Right lobe of liver (tissue), 4 donors: ENCODE measurements at regions not wholly inside any gene's neighbourhood (a gene's known extent, or its start where the extent isn't known, plus 50 kb on each side); places are given as distances from the start of the nearest gene placed in this dataset.

Experiments used
- POLR2A ChIP-seq: fragments of 450-650 bp; IDR thresholded peaks from one replicate; pipeline ENCODE4 v1.6.1; 2017; ENCODE audit warnings: antibody characterized with exemption, mild to moderate bottlenecking
- TF ChIP-seq, protein P1 (sequence below), 4 donors: fragments of 200-600 bp in 3 of 4; fragments of 450-650 bp in 1 of 4; IDR thresholded peaks; one replicate each; pipeline versions ENCODE4 v1.5.1 to v1.8.0; 2016 to 2022; ENCODE audit warnings: antibody characterized with exemption in 4 of 4, mild to moderate bottlenecking in 2 of 4
- donor health status: DM: no; HTN: no; CAD: no.
- donor health status: DM: no; HTN: no; CAD: no.
- donor health status: DM: no; HTN: yes; CAD: no.

DNA sequence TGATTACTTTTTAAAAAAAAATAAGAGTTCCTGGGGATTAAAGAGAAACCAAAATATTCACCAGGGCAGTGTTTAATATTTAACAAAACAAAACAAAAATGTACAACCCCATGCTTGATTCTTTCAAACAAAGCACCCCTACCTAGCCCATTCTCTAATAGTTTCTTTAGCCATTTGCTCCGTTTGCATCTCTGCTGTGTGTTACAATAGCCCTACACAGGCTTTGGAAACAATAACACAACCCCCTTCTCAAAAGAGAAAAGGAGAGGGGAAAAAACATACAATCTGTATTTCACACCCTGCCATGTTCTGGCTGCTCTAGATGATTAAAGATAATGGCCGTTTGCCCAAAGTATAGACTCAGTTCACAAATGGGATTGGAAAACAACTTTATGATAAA, 302.9 kb downstream of the CPS1 start:
- TF ChIP-seq, protein P1, sequence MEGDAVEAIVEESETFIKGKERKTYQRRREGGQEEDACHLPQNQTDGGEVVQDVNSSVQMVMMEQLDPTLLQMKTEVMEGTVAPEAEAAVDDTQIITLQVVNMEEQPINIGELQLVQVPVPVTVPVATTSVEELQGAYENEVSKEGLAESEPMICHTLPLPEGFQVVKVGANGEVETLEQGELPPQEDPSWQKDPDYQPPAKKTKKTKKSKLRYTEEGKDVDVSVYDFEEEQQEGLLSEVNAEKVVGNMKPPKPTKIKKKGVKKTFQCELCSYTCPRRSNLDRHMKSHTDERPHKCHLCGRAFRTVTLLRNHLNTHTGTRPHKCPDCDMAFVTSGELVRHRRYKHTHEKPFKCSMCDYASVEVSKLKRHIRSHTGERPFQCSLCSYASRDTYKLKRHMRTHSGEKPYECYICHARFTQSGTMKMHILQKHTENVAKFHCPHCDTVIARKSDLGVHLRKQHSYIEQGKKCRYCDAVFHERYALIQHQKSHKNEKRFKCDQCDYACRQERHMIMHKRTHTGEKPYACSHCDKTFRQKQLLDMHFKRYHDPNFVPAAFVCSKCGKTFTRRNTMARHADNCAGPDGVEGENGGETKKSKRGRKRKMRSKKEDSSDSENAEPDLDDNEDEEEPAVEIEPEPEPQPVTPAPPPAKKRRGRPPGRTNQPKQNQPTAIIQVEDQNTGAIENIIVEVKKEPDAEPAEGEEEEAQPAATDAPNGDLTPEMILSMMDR (IDR thresholded peaks at IDR 0.05) = no peak
- TF ChIP-seq POLR2A = no peak
